Gastroesophageal sphincter (tissue), 4 donors: ENCODE measurements at regions not wholly inside any gene's neighbourhood (a gene's known extent, or its start where the extent isn't known, plus 50 kb on each side); places are given as distances from the start of the nearest gene placed in this dataset.
"Not testable (repeated sequence)": the region's sequence is repeated elsewhere in the genome, so short reads cannot be mapped to it uniquely, and the experiment has no call there.

ENCODE experiments used
- ATAC-seq: fragments of 150-250 bp; one replicate; pipeline ENCODE4 v1.9.1; 2016; ENCODE audit warnings: mild to moderate bottlenecking, moderate library complexity
- H3K27ac ChIP-seq, 4 donors: fragments of 200-600 bp; sonication (generic) in 3 of 4; 1 replicate in 3 of 4; 2 replicates in 1 of 4; pipeline ENCODE4 v1.5.1; 2016 to 2019
- H3K27me3 ChIP-seq: fragments of 200-600 bp; sonication (generic); one replicate; pipeline ENCODE4 v1.5.1; 2019
- H3K36me3 ChIP-seq, 2 donors: fragments of 200-600 bp; sonication (generic); one replicate each; pipeline ENCODE4 v1.5.1; 2019; ENCODE audit warnings: control low read depth in 1 of 2
- H3K4me1 ChIP-seq, 3 donors: fragments of 200-600 bp; sonication (generic); 1 replicate in 2 of 3; 2 replicates in 1 of 3; pipeline ENCODE4 v1.5.1; 2016 to 2019; ENCODE audit warnings: control low read depth in 2 of 3
- H3K4me3 ChIP-seq, 2 donors: fragments of 200-600 bp; sonication (generic); one replicate each; pipeline ENCODE4 v1.5.1; 2019; ENCODE audit warnings: mild to moderate bottlenecking in 1 of 2, moderate library complexity in 1 of 2
- H3K9me3 ChIP-seq, 3 donors: fragments of 200-600 bp; sonication (generic); one replicate each; pipeline ENCODE4 v1.5.1; 2017 to 2019; ENCODE audit warnings: control low read depth in 2 of 3
- CTCF ChIP-seq, 4 experiments: fragments of 200-600 bp in 2 of 4; fragments of 450-650 bp in 2 of 4; sonication (generic) in 1 of 4; IDR thresholded peaks; one replicate each; pipeline ENCODE4 v1.5.1; 2017 to 2019; ENCODE audit warnings: antibody characterized with exemption in 4 of 4, mild to moderate bottlenecking in 2 of 4, moderate library complexity in 2 of 4
- EP300 ChIP-seq: sonication (generic); formaldehyde crosslinking; IDR thresholded peaks from one replicate; pipeline ENCODE4 v1.6.1; 2017; ENCODE audit warnings: antibody characterized with exemption, mild to moderate bottlenecking
- POLR2A ChIP-seq, 2 donors: fragments of 450-650 bp; IDR thresholded peaks; one replicate each; pipeline ENCODE4 v1.6.1; 2017; ENCODE audit warnings: antibody characterized with exemption in 2 of 2, mild to moderate bottlenecking in 2 of 2, moderate library complexity in 1 of 2
- POLR2AphosphoS5 ChIP-seq: sonication (generic); formaldehyde crosslinking; IDR thresholded peaks from one replicate; pipeline ENCODE4 v1.6.1; 2017; ENCODE audit warnings: antibody characterized with exemption
- WGBS, 2 donors: methylation state at CpG; one replicate each; pipeline ENCODE4 v1.1.5; 2018; ENCODE audit warnings: low coverage in 1 of 2; 5-methylcytosine and 5-hydroxymethylcytosine counted together

- no peak overlapping the region for H3K27ac ChIP-seq
- no peaks in the 10 kb centered on the region for H3K4me1 ChIP-seq
- peaks cover 0 to 19% (median 0%) of the 10 kb centered on the region in 3 donors for H3K9me3 ChIP-seq
- ATAC-seq = no peak
- no peak overlapping the region for H3K4me3 ChIP-seq
- H3K27me3 ChIP-seq = no peaks in the 10 kb centered on the region
- H3K36me3 ChIP-seq = no peaks in the 10 kb centered on the region
- TF ChIP-seq POLR2A (IDR thresholded peaks at IDR 0.05) (no peak), EP300 (no peak), POLR2AphosphoS5 (no peak), CTCF (IDR thresholded peaks at IDR 0.05) (no peak)
- 78 to 80% methylated on average over 1 to 2 of the region's 2 CpGs for WGBS, 2 donors
These were observed 239.4 kb downstream of the OXSM start for GRCh38 chr3:26029321-26029720.

DNA sequence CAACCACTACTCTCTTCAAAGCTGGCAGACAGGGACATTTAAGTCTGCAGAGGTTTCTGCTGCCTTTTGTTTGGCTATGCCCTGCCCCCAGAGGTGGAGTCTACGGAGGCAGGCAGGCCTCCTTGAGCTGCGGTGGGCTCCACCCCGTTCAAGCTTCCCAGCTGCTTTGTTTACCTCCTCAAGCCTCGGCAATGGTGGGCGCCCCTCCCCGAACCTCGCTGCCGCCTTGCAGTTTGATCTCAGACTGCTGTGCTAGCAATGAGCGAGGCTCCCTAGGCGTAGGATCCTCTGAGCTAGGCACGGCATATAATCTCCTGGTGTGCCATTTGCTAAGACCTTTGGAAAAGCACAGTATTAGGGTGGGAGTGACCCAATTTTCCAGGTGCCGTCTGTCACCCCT lies 252.2 kb downstream of the OXSM start:
- not testable (repeated sequence) for H3K27ac ChIP-seq, H3K4me3 ChIP-seq, ATAC-seq, H3K36me3 ChIP-seq, H3K27me3 ChIP-seq, H3K4me1 ChIP-seq
- H3K9me3 ChIP-seq = peaks cover 0 to 23% (median 0%) of the 10 kb centered on the region in 3 donors
- 100% methylated on average over 1 of the region's 12 CpGs; no CpG with 5 or more reads in 1 of the 2 donors for WGBS, 2 donors

- WGBS, 2 donors = 25 to 47% methylated on average over 1 of the region's 1 CpG
- no peak for ATAC-seq
- Histone ChIP-seq H3K27me3 (no peaks in the 10 kb centered on the region), H3K4me3 (no peak overlapping the region), H3K36me3 (no peaks in the 10 kb centered on the region), H3K4me1 (no peaks in the 10 kb centered on the region), H3K27ac (no peak overlapping the region), H3K9me3 (no peaks in the 10 kb centered on the region)
- TF ChIP-seq CTCF (IDR thresholded peaks at IDR 0.05) = no peak
- no peak for TF ChIP-seq POLR2AphosphoS5
- TF ChIP-seq POLR2A (IDR thresholded peaks at IDR 0.05) = no peak
- TF ChIP-seq EP300 = no peak
These were observed 260.1 kb downstream of the OXSM start for GRCh38 chr3:26049951-26050350.

GRCh38 chr3:26050776-26051175 lies 260.9 kb downstream of the OXSM start:
- Histone ChIP-seq H3K27ac (no peak overlapping the region), H3K9me3 (no peaks in the 10 kb centered on the region), H3K4me3 (no peak overlapping the region), H3K27me3 (no peaks in the 10 kb centered on the region), H3K36me3 (no peaks in the 10 kb centered on the region), H3K4me1 (no peaks in the 10 kb centered on the region)
- TF ChIP-seq EP300 = no peak
- no peak for TF ChIP-seq POLR2AphosphoS5
- TF ChIP-seq CTCF (IDR thresholded peaks at IDR 0.05) = no peak
- TF ChIP-seq POLR2A (IDR thresholded peaks at IDR 0.05) = no peak
- WGBS, 2 donors = 67 to 90% methylated on average over 1 of the region's 1 CpG
- no peak for ATAC-seq

DNA sequence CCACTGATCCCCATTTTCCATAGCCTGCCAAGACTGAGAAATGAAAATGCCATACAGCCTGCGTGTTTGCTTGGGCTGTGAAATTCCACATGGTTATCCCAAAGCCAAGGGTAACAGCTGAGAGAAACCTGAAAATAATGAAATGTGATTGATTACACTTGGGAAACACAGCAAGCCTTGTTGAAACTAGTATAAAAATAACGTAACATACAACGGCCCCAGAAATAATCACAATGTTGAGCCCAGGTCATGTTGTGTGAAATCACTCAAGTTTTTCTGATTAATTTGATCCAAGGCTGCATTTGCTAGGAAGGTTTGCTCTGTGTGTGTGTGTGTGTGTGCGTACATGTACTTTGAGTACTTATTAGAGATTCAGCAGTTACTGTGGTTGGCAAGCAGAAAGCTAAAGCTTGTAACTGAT lies 269.0 kb downstream of the OXSM start:
- H3K27me3 ChIP-seq = no peaks in the 10 kb centered on the region
- no peak overlapping the region for H3K4me3 ChIP-seq
- TF ChIP-seq EP300 = no peak
- no peak for TF ChIP-seq POLR2AphosphoS5
- TF ChIP-seq CTCF (IDR thresholded peaks at IDR 0.05) = no peak
- no peak for TF ChIP-seq POLR2A (IDR thresholded peaks at IDR 0.05)
- WGBS, 2 donors = 9 to 22% methylated on average over 4 of the region's 4 CpGs
- ATAC-seq = peak; percentile 68
- H3K36me3 ChIP-seq = no peaks in the 10 kb centered on the region
- H3K4me1 ChIP-seq = peaks cover 0 to 19% (median 0%) of the 10 kb centered on the region in 3 donors
- H3K9me3 ChIP-seq = peaks cover 0 to 13% (median 0%) of the 10 kb centered on the region in 3 donors
- peak overlapping the region; percentile 70 to 76 (median 74) for H3K27ac ChIP-seq
